ENCODE measurements at regions not wholly inside any gene's neighbourhood (a gene's known extent, or its start where the extent isn't known, plus 50 kb on each side); places are given as distances from the start of the nearest gene placed in this dataset.
A peak's percentile ranks its signal among the peaks of the same experiment; 100 is the strongest.

DNA sequence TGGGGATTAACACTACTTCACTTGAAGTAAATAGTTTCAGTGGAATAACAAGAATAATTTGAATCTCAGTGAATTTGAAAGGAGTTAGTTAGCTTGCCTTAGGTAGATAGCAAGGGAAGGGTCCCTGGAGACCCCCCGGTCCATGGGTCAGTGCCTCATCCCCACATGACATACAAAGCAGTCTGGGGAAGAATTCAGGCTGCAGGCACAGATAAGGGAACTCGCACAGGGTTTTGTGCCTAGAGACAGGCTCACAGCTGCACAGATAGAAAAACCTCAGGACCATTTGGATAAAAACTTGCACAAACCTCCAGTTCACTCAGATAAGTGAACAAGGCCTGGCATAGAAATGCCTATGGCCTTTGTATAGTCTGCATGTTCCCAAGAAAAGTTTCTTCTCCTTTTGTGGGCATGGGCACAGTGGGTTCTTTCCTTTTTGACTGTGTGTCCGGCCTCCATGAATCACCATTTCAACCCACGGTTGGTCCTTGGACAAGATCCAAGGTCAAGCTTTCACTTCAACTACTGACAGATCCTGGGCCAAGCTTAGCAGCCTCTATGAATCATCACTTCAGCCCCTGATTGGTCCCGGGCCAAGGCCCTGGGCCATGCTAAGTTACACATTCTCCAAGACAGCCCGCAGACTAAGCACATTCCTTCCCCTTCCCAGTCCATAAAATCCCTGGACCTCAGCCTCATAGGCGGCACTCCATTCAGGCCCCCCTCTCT, 108.3 kb upstream of the KLHL4 start:
- Histone ChIP-seq H3K36me3 (ENCODE audit: control insufficient read depth, insufficient read depth, low read length) (no peaks in the 10 kb centered on the region), H4K20me1 (ENCODE audit: insufficient read depth, low read length) (no peaks in the 10 kb centered on the region), H3K27me3 (ENCODE audit: control insufficient read depth, insufficient read depth, low read length) (no peaks in the 10 kb centered on the region), H4K91ac (ENCODE audit: insufficient read depth, low read depth, low read length) (no peak overlapping the region), H3K56ac (ENCODE audit: extremely low read depth, insufficient read depth, low read length) (no peak overlapping the region), H4K5ac (ENCODE audit: low read depth, low read length) (no peak overlapping the region), H3K4ac (ENCODE audit: low read depth, low read length) (no peak overlapping the region), H3K4me2 (ENCODE audit: low read depth, low read length) (no peak overlapping the region), H3K9me1 (ENCODE audit: insufficient read depth, low read length) (no peaks in the 10 kb centered on the region), H2AK5ac (ENCODE audit: low read depth, low read length) (no peak overlapping the region), H2BK5ac (ENCODE audit: low read depth, low read length, poor library complexity, severe bottlenecking) (no peak overlapping the region), H3K27ac (ENCODE audit: insufficient read depth, low read length) (no peak overlapping the region), H2BK20ac (ENCODE audit: low read depth, low read length) (no peak overlapping the region), H2BK15ac (ENCODE audit: low read depth, low read length) (no peak overlapping the region), H3K18ac (ENCODE audit: low read depth, low read length) (no peak overlapping the region), H3K9me3 (ENCODE audit: control insufficient read depth, insufficient read depth, low read length) (0 out of 2 replicates have a peak, but pooled peaks cover 2% of the 10 kb centered on the region), H3K14ac (replicated peaks; ENCODE audit: low read depth, low read length) (no peak overlapping the region), H4K8ac (ENCODE audit: low read depth in 2 of 2, low read length in 2 of 2) (no peak overlapping the region), H3K9ac (ENCODE audit: low read depth, low read length) (no peak overlapping the region), H3K23ac (ENCODE audit: low read depth, low read length) (no peak overlapping the region), H3K4me1 (ENCODE audit: control insufficient read depth, insufficient read depth, low read length) (no peaks in the 10 kb centered on the region), H2AFZ (replicated peaks; ENCODE audit: low read length, poor library complexity) (no peak overlapping the region), H2AK9ac (replicated peaks; ENCODE audit: low read depth, low read length, poor library complexity) (no peak overlapping the region), H2BK120ac (ENCODE audit: low read depth, low read length) (no peak overlapping the region), H3K79me1 (ENCODE audit: low read depth in 1 of 2, low read length in 2 of 2) (no peaks in the 10 kb centered on the region), H3K4me3 (ENCODE audit: insufficient read depth, low read depth, low read length) (no peak overlapping the region)
- ATAC-seq (ENCODE audit: low read depth), result no peak
- DNase-seq, result peak; percentile 24
- ChIA-PET POLR2A (ENCODE audit: unreplicated experiment) (no interaction called here), CTCF (no interaction called here)
- dilution Hi-C loops (cut with HindIII; ENCODE audit: low sequenced_read_pairs, unreplicated experiment), result no loop called here
- intact Hi-C loops (cut with micrococcal nuclease), result no loop called here
- no peak for TF ChIP-seq FOS (IDR thresholded peaks at IDR 0.05; ENCODE audit: low read depth, low read length)
- TF ChIP-seq, protein P1, sequence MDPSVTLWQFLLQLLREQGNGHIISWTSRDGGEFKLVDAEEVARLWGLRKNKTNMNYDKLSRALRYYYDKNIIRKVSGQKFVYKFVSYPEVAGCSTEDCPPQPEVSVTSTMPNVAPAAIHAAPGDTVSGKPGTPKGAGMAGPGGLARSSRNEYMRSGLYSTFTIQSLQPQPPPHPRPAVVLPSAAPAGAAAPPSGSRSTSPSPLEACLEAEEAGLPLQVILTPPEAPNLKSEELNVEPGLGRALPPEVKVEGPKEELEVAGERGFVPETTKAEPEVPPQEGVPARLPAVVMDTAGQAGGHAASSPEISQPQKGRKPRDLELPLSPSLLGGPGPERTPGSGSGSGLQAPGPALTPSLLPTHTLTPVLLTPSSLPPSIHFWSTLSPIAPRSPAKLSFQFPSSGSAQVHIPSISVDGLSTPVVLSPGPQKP (IDR thresholded peaks at IDR 0.05; ENCODE audit: borderline replicate concordance, low read depth, low read length), result no peak
- TF ChIP-seq, protein P2, sequence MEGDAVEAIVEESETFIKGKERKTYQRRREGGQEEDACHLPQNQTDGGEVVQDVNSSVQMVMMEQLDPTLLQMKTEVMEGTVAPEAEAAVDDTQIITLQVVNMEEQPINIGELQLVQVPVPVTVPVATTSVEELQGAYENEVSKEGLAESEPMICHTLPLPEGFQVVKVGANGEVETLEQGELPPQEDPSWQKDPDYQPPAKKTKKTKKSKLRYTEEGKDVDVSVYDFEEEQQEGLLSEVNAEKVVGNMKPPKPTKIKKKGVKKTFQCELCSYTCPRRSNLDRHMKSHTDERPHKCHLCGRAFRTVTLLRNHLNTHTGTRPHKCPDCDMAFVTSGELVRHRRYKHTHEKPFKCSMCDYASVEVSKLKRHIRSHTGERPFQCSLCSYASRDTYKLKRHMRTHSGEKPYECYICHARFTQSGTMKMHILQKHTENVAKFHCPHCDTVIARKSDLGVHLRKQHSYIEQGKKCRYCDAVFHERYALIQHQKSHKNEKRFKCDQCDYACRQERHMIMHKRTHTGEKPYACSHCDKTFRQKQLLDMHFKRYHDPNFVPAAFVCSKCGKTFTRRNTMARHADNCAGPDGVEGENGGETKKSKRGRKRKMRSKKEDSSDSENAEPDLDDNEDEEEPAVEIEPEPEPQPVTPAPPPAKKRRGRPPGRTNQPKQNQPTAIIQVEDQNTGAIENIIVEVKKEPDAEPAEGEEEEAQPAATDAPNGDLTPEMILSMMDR (conservative IDR thresholded peaks at IDR 0.05; ENCODE audit: low read depth, low read length), result no peak
- TF ChIP-seq RAD21 (IDR thresholded peaks at IDR 0.05; ENCODE audit: low read length), result no peak
- no peak for TF ChIP-seq CEBPB (IDR thresholded peaks at IDR 0.05; ENCODE audit: low read depth, low read length)
- TF ChIP-seq NFE2L2 (IDR thresholded peaks at IDR 0.05; ENCODE audit: low read depth, low read length), result no peak
- TF ChIP-seq RFX5 (IDR thresholded peaks at IDR 0.05; ENCODE audit: low read depth, low read length), result no peak
- no peak for TF ChIP-seq POLR2A (IDR thresholded peaks at IDR 0.05; ENCODE audit: low read depth, low read length)
- no peak for TF ChIP-seq BHLHE40 (IDR thresholded peaks at IDR 0.05; ENCODE audit: low read depth, low read length)
- no peak for TF ChIP-seq SMC3 (IDR thresholded peaks at IDR 0.05; ENCODE audit: low read depth, low read length)
- no peak for TF ChIP-seq RCOR1 (IDR thresholded peaks at IDR 0.05; ENCODE audit: insufficient replicate concordance, low read length)
- TF ChIP-seq, protein P3, sequence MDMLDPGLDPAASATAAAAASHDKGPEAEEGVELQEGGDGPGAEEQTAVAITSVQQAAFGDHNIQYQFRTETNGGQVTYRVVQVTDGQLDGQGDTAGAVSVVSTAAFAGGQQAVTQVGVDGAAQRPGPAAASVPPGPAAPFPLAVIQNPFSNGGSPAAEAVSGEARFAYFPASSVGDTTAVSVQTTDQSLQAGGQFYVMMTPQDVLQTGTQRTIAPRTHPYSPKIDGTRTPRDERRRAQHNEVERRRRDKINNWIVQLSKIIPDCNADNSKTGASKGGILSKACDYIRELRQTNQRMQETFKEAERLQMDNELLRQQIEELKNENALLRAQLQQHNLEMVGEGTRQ (IDR thresholded peaks at IDR 0.05; ENCODE audit: low read depth, low read length), result no peak
- no peak for TF ChIP-seq CHD1 (IDR thresholded peaks at IDR 0.05; ENCODE audit: low read depth, low read length)
- TF ChIP-seq MAFK (IDR thresholded peaks at IDR 0.05; ENCODE audit: low read depth, low read length), result no peak
- no peak for TF ChIP-seq MXI1 (IDR thresholded peaks at IDR 0.05; ENCODE audit: borderline replicate concordance, low read depth, low read length)
- TF ChIP-seq MAZ (IDR thresholded peaks at IDR 0.05; ENCODE audit: borderline replicate concordance, low read depth, low read length), result no peak
- in situ Hi-C loops (cut with MboI; ENCODE audit: low sequenced_read_pairs), result no loop called here
- no CpG with 5 or more reads among the region's 7 CpGs for WGBS, 2 experiments (ENCODE audit: extremely low coverage in 2 of 2, insufficient read length in 1 of 2)
- BruUV-seq (replicated peaks), result no TSS peak

All from IMR-90 (cell line).